NCI-H446 (cell line): ENCODE measurements at regions not wholly inside any gene's neighbourhood (a gene's known extent, or its start where the extent isn't known, plus 50 kb on each side); places are given as distances from the start of the nearest gene placed in this dataset.
A peak's percentile ranks its signal among the peaks of the same experiment; 100 is the strongest.

Experiments used
- DNase-seq, 2 experiments: peaks; one replicate each; lab custom pipeline; 2025; lab: John Stamatoyannopoulos, UW

GRCh38 chr12:75837700-75838099 lies 193.9 kb downstream of the PHLDA1 start:
- DNase-seq, result peak; percentile 62 to 87

- no peak for DNase-seq
These were observed 195.0 kb downstream of the PHLDA1 start for GRCh38 chr12:75836533-75836932.

DNA sequence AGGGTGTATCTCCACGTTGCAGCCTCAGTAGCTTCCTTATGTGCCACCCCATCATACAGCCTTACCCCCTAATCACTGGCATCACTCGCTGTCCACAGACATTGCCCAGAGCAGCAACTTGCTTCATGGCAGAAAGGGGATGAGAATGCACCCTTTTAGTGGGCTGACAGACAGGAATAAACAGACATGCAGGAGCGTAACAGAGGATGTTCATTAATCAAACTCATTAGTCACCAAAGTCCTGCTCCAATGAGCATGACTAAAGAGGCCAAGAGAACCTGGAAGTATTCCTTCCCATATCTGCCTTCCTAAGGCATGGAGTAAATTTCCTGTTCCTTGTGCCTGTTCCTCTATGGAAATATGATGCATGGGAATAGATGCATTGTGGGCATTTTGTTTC lies 197.0 kb downstream of the PHLDA1 start:
- DNase-seq, result peak; percentile 64 to 72

DNA sequence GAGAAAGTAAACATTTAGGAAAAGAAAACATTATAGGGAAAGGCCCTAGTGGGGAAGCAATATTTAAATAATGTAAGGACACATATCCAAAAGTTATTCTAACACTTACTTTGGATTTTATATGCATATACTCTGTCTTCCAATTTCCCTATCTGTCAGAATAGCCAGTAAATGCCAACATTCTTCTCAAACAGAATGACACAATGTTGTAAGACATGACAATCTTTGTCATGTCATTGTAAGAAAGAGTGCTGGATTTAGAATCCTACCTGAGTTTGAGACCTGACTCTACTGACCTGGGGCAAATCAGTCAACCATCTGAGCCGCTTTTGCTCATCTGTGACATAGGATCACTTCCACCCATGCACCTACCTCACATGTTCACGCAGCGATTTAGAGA lies 198.3 kb downstream of the PHLDA1 start:
- DNase-seq, result no peak

DNA sequence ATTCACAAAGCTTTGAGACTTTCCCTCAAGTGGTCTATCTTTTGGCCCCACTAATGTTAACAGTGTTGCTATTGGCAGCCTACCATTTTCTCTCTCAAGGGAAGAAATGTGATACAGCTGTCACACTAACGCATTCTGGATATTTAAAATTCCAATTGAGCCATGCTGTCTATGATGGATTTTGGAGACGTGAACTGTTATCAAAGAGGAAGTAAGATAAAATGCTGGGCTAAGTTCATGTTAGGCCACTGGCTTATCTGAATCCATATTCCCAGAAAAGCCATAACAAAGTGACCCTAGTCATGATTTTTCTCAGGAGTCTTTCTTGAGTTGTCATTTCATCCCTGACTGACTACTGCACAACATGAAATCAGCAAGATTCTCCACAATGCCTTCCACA lies 200.2 kb downstream of the PHLDA1 start:
- DNase-seq, result peak in 1 of 2 experiments; percentile 68

- no peak for DNase-seq
These were observed 204.5 kb downstream of the PHLDA1 start for GRCh38 chr12:75827061-75827460.

DNA sequence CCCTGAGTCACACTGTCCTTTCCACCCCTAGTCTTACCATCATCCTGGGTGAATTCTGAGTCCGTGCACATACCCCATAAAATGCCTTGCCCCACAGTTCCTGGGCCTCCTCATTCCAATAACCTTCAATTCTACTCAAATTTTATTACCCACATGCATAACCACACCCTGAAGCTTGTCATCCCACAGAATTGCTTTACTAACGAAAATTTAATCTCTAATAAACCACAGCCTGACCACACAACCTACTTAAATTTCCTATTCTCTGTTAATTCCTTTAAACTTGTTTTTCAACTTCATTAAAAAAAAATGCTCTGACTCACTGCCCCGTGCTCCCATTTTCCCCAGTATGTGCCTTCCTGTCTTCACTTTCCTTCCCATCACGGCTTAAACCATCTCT lies 205.9 kb downstream of the PHLDA1 start:
- DNase-seq, result no peak

DNA sequence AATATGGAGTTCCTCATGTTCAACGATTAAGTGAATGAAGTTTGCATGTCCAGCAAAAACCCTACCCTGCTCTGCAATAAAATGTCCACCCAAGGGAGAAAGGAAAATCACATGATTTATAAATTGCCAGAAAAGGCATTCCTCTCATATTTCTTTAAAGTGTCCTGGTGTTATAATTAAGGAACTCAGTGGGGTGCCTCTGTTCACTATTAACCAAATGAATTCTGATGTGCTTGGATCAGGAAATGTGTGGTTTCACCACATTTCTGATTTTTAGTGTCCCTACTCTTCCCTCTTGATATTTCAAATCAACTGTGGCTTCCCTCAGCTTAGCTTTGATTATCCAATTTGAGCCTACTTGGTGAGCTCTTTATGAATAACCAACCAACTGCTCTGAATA lies 208.1 kb downstream of the PHLDA1 start:
- no peak for DNase-seq

GRCh38 chr12:75822416-75822815 lies 209.2 kb downstream of the PHLDA1 start:
- peak; percentile 28 to 88 for DNase-seq

DNA sequence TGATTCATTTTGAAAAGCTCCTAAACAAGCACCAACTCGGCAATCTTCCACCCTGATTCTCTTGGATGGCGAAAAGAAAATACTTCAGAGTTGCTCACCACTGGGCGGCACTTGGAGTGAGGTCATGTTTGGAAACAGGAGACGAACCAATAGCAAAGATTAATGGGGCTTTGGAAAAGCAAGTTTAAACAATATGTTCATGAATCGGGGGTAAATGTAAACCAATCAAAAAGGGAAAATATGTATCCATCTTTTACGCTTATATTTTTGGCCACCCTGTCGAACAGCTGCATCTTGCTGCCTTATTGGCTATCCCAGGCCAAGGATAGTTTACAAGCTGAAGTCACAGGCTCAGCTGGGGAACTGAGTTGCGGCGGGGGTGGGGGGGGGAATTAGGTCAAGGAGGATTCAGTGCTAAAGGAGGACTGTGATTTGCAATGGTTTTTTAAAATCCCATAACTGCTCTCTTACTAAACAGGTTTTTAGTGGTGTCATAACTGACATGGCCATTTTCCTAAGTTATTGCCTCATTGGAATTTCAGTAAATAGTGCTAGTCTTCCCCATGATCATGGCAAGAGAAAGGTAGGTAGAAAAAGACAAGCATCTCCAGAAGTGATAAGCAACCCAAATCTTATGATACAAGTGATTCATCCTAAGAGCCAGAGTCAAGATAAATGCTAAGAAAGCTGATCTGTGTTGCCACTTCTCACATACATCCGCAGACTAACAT lies 210.6 kb downstream of the PHLDA1 start:
- DNase-seq, result peak; percentile 94 to 95

DNA sequence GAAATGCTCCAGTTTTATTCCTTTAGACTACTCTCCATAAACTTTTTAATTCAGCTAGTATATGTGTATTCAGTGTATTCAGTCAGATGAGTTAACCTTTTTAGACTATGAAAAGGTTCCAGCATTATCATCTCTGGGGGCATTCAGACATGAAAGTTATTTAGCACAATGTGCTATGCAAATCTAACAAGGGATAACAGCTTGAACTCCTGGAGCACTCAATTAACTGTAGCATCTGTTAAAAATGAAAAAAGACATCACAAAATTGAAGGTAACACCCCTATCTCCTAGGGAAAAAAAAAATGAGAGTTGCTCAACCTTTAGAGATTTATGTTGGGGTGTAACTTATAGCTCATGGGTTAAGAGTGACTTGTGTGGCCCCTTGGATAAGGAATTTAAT lies 211.5 kb downstream of the PHLDA1 start:
- peak; percentile 46 to 47 for DNase-seq

- DNase-seq, result no peak
These were observed 212.1 kb downstream of the PHLDA1 start for GRCh38 chr12:75819512-75819911.

- no peak for DNase-seq
These were observed 212.7 kb downstream of the PHLDA1 start for GRCh38 chr12:75818863-75819262.

GRCh38 chr12:75816897-75817296 lies 214.7 kb downstream of the PHLDA1 start:
- DNase-seq, result peak; percentile 40 to 70

GRCh38 chr12:75815756-75816155 lies 215.8 kb downstream of the PHLDA1 start:
- no peak for DNase-seq

GRCh38 chr12:75814851-75815754 lies 216.5 kb downstream of the PHLDA1 start:
- DNase-seq, result peak; percentile 56 to 62

DNA sequence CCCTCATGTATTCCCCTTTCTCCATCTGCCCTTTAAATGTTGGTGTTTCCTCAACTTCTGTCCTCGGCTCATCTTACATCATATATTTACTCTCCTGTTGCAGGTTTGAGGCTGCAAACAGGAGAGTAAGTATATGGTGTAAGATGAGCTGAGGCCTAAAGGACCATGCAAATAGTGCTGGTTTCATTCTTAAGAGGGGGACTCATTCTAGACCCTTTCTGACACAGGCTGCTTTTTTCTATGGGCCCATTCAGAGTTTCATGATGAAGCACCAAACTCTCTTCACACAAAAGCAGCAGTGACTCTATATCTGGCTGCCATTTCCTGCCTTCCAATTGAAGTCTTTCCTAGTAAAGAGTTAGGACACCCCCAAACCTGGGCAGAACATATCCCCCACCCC lies 218.5 kb downstream of the PHLDA1 start:
- DNase-seq, result no peak

DNA sequence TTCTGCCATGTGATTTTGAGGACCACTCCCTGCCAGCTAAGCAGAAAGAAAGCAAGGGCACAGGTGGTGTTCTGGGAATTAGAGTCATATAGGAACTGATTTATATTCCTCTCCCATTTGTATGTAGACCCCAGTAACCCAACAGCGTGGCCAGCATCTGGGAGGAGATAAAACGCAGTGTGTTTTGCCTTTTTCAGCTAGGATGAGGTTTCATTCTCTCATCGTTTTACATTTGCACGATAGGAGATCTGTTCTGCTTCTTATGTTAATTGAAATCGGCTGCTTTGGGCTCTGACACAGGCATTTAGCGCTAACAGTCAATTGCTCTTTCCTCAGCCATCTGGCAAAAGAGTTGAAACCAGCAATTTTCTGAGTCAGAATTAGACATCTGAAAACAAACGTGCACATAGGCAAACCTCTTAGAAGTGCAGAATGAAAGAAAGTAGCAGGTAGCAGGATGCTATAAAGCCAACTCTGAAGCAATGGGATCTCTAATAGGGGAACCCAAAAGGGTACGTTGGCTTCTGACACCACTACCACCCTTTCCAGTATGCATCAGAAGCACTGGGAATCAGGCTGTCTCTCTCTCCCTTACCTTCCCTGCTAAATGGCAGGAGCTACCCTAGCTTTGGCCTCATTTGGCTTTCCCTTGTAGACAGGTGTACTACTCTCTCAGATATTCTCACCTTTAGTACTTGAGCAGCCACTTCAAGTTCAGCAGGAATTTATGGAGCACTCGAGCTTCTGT lies 219.1 kb downstream of the PHLDA1 start:
- peak; percentile 63 to 67 for DNase-seq

DNA sequence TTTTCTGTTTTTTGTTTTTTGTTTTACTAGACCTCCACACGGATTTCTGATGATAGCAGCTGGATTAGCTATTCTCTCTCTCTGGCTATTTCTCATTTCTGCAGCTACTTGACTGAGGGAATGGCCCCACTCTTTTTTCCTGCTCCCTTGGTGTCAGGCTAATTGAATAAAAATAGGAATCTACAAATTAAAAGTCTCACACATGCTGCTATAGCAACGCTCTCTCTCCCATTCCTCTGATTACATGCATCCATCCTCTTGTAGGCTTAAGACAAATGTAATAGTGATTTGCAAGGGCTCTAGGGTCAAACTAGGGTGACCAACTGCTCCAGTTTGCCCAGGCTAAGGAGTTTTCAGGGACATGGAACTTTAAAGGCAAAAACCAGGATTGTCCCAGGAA lies 221.8 kb downstream of the PHLDA1 start:
- no peak for DNase-seq

DNA sequence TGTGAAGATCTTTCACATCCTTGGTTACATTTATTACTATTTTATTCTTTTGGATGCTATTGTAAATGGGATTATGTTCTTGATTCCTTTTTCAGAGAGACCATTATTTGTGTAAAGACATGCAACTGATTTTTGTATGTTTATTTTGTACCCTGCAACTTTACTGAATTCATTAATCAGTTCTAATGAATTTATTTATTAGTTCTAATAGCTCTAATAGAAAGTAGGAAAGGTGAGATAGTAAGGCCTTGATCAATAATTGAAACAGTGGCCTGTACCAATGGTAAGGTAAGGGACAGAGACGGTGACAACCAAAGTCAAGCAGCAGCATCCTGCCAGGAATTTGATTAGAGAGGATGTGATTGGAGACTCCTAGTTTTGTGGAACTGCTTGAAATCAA lies 224.1 kb downstream of the PHLDA1 start:
- DNase-seq, result no peak

- no peak for DNase-seq
These were observed 225.7 kb downstream of the PHLDA1 start for GRCh38 chr12:75805905-75806304.

DNA sequence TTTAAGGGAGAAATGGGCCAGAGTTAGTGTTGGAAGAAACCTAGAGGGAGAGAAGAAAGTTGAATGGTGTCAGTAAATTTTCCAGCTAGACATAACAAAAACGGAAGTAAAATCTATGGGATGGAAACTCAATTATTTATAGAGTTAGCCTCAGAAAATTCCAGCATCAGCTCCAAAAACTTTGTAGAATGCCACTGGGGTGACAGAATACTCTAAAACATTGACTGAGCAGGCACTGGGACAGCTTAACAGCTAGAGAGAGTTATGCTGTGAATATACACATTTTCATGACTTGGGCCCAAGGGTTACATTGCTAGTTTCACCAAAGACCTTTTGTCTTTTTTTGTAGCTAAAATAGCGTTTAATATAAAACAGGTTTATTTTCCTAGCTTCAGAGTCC lies 226.3 kb downstream of the PHLDA1 start:
- no peak for DNase-seq
